ENCODE measurements at regions not wholly inside any gene's neighbourhood (a gene's known extent, or its start where the extent isn't known, plus 50 kb on each side); places are given as distances from the start of the nearest gene placed in this dataset.
A peak's percentile ranks its signal among the peaks of the same experiment; 100 is the strongest.
"Not testable (repeated sequence)": the region's sequence is repeated elsewhere in the genome, so short reads cannot be mapped to it uniquely, and the experiment has no call there.

GRCh38 chr18:67384057-67384456 lies 132.5 kb downstream of the DSEL start:
- DNase-seq (ENCODE audit: low spot score); intact Hi-C loops (cut with DNase I); ATAC-seq: not testable (repeated sequence)

DNA sequence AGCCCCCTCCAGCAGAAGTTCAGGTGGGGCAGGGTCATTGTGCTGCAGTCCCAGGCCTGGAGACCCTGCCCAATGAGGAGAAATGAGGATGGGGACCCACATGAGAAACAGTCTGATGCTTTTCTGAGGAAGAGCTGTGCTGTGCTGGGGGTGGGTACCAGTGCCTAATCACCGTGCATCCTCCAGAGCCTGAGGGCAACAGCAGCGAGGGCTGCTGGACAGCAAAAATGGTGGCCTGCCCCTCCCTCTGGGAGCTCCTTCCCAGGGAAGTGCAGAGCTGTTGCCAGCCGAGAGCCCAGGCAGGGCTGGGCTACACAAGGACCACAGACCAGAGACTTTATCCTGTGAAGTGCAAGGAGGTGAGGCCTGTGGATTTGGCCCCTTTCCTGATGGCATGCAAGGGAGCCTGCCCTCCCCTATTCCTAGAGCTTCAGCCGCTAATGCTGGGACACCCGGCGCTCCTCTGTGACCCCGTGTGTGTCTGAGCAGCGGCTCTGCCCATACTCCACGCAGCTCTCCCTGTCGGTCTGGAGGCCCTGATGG lies 134.8 kb downstream of the DSEL start:
- no peak for DNase-seq (ENCODE audit: low spot score)
- intact Hi-C loops (cut with DNase I): no loop called here
- peak; percentile 15 for ATAC-seq

- ATAC-seq (peak; percentile 15), DNase-seq (ENCODE audit: low spot score) (no peak)
- intact Hi-C loops (cut with DNase I): no loop called here
These were observed 135.7 kb downstream of the DSEL start for GRCh38 chr18:67380867-67381266.

DNA sequence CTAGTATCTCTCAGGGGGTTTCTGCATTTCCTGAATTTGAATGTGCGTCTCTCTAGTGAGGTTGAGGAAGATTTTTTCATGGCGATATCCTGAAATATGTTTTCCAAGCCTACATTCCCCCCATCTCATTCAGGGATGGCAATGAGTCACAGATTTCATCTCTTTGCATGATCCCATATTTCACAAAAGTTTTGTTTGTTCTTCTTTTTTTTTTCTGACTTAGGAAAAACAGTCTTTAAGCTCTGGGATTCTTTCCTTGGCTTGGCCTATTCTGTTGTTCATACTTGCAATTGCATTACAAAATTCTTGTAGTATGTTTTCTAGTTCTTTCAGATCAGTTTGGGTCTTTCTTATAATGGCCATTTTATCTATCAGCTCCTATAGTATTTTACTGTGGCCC lies 136.5 kb downstream of the DSEL start:
- intact Hi-C loops (cut with DNase I): no loop called here
- DNase-seq (ENCODE audit: low spot score) (no peak), ATAC-seq (no peak)

- intact Hi-C loops (cut with DNase I): no loop called here
- no peak for ATAC-seq
- DNase-seq (ENCODE audit: low spot score): no peak
These were observed 140.1 kb downstream of the DSEL start for GRCh38 chr18:67376372-67376771.

GRCh38 chr18:67373636-67374035 lies 142.9 kb downstream of the DSEL start:
- intact Hi-C loops (cut with DNase I): no loop called here
- ATAC-seq (no peak), DNase-seq (ENCODE audit: low spot score) (no peak)

- no peak for DNase-seq (ENCODE audit: low spot score)
- no peak for ATAC-seq
- intact Hi-C loops (cut with DNase I): no loop called here
These were observed 149.0 kb downstream of the DSEL start for GRCh38 chr18:67367540-67367939.

DNA sequence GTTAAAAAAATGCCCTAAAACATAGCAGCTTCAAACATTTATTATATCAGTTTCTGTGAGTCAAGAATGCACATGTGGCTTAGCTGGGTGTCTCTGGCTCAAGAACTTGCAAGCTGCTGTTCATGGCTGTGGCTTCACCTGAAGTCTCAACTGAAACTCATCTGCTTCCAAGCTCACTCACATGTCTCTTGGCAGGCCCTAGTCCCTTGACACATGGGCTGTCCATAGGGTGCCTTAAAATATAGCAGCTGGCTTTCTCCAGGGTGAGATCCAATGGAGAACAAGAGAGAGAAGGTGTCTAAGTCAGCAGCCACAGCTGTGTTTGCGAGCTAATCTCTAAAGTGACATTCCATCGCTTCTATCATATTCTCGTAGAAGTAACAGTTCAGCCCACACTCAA lies 152.8 kb downstream of the DSEL start:
- no peak for DNase-seq (ENCODE audit: low spot score)
- intact Hi-C loops (cut with DNase I): no loop called here
- ATAC-seq: no peak

DNA sequence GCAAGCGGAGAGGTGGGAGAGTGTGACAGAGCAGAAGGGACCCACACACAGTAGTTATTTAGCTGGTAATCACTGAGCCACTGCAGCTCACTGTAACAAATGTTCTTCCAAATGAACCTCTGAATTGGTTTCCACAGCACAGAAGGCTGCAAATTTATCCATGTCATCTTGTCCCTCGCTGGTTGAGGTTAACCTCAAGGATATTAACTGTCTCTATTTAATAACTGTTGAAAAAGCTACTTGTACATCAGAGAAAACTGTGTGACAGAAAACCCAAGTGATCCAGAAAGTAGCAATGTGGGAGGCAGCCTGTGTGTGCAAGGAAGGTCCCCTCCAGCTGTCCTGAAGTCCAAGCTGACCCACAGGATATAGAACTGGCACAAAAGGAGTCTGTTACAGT lies 153.6 kb downstream of the DSEL start:
- DNase-seq (ENCODE audit: low spot score) (no peak), ATAC-seq (no peak)
- intact Hi-C loops (cut with DNase I): no loop called here

- peak; percentile 95 for ATAC-seq
- intact Hi-C loops (cut with DNase I): no loop called here
- peak; percentile 65 for DNase-seq (ENCODE audit: low spot score)
These were observed 156.4 kb downstream of the DSEL start for GRCh38 chr18:67359873-67360838.

DNA sequence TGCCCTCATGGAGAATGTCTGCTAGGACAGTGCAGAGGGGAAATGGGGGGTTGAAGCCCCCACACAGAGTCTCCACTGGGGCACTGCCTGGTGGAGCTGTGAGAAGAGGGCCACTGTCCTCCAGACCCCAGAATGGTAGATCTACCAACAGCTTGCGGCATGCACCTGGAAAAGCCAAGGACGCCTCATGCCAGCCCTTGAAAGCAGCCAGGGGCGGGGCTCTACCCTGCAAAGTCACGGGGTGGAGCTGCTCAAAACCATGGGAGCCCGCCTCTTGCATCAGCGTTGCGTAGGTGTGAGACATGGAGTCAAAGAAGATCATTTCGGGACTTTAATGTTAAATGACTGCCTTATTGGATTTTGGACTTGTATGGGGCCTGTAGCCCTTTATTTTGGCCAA lies 157.6 kb downstream of the DSEL start:
- no peak for DNase-seq (ENCODE audit: low spot score)
- intact Hi-C loops (cut with DNase I): no loop called here

DNA sequence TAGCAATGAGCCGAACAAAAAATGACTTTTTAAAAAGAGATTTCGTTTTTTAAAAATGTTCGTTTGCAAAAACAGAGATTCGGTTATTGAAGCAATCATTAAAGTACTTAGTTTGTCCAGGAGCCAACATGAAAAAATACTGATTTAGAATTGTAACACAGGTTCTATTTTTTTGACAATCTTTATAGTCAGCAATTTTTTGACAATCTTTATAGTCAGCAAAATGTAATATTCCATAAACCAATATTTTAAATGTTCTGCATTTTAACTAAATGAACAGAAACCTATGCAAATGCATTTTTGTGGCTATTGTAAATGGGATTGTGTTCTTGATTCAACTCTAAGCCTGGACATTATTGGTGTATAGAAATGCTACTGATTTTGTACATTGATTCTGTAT lies 161.8 kb downstream of the DSEL start:
- ATAC-seq (no peak), DNase-seq (ENCODE audit: low spot score) (no peak)
- intact Hi-C loops (cut with DNase I): no loop called here

More for the DNA sequence above, 157.6 kb downstream of the DSEL start:
- no peak for ATAC-seq

GRCh38 chr18:67354091-67354490 lies 162.4 kb downstream of the DSEL start:
- intact Hi-C loops (cut with DNase I): no loop called here
- no peak for ATAC-seq
- DNase-seq (ENCODE audit: low spot score): no peak

DNA sequence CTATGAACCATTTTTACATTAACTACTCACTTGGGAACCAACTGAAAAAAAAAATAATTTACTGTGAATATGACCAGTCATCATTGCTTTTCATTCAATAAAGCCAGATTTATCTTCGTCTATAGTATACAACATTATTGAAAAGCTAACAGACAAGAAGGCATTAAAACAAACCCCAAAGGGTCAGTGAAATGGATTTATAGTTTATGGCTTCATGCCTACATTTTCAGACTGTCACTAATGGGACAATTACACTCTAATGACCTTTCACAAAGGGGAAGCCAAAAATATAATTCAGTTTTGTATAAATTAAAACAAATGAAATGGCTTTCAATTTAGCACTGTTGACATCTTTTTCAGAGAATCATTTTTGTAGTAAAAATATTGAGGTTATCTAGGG lies 169.1 kb downstream of the DSEL start:
- intact Hi-C loops (cut with DNase I): no loop called here
- no peak for ATAC-seq
- DNase-seq (ENCODE audit: low spot score): no peak

- ATAC-seq: no peak
- no peak for DNase-seq (ENCODE audit: low spot score)
- intact Hi-C loops (cut with DNase I): no loop called here
These were observed 174.4 kb downstream of the DSEL start for GRCh38 chr18:67342159-67342558.

GRCh38 chr18:67337696-67338095 lies 178.8 kb downstream of the DSEL start:
- intact Hi-C loops (cut with DNase I): no loop called here
- no peak for DNase-seq (ENCODE audit: low spot score)
- no peak for ATAC-seq

GRCh38 chr18:67331857-67332256 lies 184.7 kb downstream of the DSEL start:
- ATAC-seq (no peak), DNase-seq (ENCODE audit: low spot score) (no peak)
- intact Hi-C loops (cut with DNase I): no loop called here

- ATAC-seq (no peak), DNase-seq (ENCODE audit: low spot score) (no peak)
- intact Hi-C loops (cut with DNase I): no loop called here
These were observed 197.4 kb downstream of the DSEL start for GRCh38 chr18:67319109-67319508.

DNA sequence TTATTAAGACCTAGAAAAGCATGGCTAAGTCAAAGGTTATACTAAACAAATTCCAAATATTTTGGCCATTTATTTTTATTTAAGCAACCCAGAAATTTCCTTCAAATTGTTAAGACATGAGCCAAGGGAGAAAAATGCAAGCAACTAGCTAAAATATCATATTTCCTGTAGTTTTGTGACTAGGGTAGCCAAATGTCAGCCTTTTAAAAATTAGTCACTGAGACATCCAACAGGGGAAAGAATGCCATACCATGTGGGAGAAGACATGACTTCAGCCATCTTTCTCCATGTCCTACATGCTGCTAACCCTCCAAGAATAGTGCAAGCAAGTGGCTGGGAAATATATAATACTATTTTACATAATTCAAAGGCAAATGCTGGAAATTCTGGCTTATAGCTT lies 197.9 kb downstream of the DSEL start:
- intact Hi-C loops (cut with DNase I): no loop called here
- no peak for DNase-seq (ENCODE audit: low spot score)
- no peak for ATAC-seq

DNA sequence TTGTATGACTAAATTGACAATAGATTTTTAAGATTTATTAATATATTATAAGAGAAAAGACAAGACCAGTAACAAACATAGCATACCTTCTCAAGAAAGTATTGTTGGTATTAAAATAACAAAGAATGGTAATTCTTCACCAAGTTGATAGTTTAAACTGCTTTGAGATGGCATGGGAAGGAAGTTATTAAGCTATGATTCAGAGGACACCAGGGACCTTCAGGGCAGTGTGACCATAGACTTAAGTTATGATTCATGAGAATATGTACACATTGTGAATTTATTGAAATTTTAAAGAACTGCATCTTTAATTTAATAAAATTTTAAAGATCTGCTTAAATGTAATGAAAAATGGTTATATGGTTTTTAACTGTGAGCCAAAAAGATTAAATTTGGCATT lies 205.7 kb downstream of the DSEL start:
- intact Hi-C loops (cut with DNase I): no loop called here

DNA sequence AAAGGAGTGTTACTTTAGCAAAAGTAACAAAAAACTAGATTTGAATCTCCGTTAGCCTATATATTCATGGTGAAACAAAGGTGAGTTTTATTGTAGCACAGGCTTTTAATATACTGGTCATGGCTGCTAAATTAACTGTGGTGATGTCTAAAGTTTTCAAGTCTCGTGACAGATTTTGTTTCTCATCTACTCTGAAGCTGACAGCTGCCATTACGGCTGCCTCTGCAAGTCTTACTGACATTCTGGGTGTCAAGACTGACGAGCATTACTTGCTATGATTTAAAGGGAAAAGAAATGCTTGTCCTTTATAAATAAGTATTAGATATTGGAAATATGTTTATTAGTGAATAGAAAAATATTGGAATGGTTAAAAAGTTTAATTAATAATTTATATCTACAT lies 207.7 kb downstream of the DSEL start:
- DNase-seq (ENCODE audit: low spot score) (no peak), ATAC-seq (no peak)
- intact Hi-C loops (cut with DNase I): no loop called here

More for the DNA sequence above, 205.7 kb downstream of the DSEL start:
- DNase-seq (ENCODE audit: low spot score): no peak
- ATAC-seq: no peak
